GM23338 (cell line): ENCODE measurements at regions not wholly inside any gene's neighbourhood (a gene's known extent, or its start where the extent isn't known, plus 50 kb on each side); places are given as distances from the start of the nearest gene placed in this dataset.

Experiments
- ATAC-seq: fragments of 200-7000 bp; cut with Tn5 transposase; 3 replicates; pipeline ENCODE4 v1.9.1; 2020
- DNase-seq: peaks from one replicate; pipeline ENCODE4 v3.0.0-alpha.2; 2015; ENCODE audit warnings: low spot score
- H2AFZ ChIP-seq: fragments of 200-600 bp; sonication (generic); 2 replicates; pipeline ENCODE4 v1.8.0; 2016; ENCODE audit warnings: antibody characterized with exemption, mild to moderate bottlenecking, moderate library complexity
- H3F3A ChIP-seq: fragments of 200-600 bp; sonication (generic); replicated peaks from 2 replicates; pipeline ENCODE4 v1.8.0; 2017; ENCODE audit warnings: antibody characterized with exemption, mixed run types, low read depth
- H3K27ac ChIP-seq: fragments of 200-600 bp; sonication (generic); 2 replicates; pipeline ENCODE4 v1.6.1; 2016; ENCODE audit warnings: low read depth
- H3K27me3 ChIP-seq: fragments of 200-600 bp; sonication (generic); 2 replicates; pipeline ENCODE4 v1.8.0; 2016; ENCODE audit warnings: mild to moderate bottlenecking, mixed run types, moderate library complexity; ENCODE audit not compliant: insufficient read depth
- H3K36me3 ChIP-seq: fragments of 200-600 bp; sonication (generic); 2 replicates; pipeline ENCODE4 v1.8.0; 2016; ENCODE audit warnings: mild to moderate bottlenecking; ENCODE audit not compliant: insufficient read depth
- H3K4me1 ChIP-seq: fragments of 200-600 bp; sonication (generic); 2 replicates; pipeline ENCODE4 v1.8.0; 2016; ENCODE audit warnings: mild to moderate bottlenecking, moderate library complexity; ENCODE audit not compliant: insufficient read depth
- H3K4me2 ChIP-seq: fragments of 200-600 bp; sonication (generic); 2 replicates; pipeline ENCODE4 v1.7.1; 2017; ENCODE audit warnings: mixed run types
- H3K4me3 ChIP-seq: fragments of 200-600 bp; sonication (generic); 2 replicates; pipeline ENCODE4 v1.6.1; 2016; ENCODE audit warnings: mixed run types
- H3K79me2 ChIP-seq: fragments of 200-600 bp; sonication (generic); replicated peaks from 2 replicates; pipeline ENCODE4 v1.8.0; 2017; ENCODE audit warnings: mild to moderate bottlenecking; ENCODE audit not compliant: insufficient read depth
- H3K9me2 ChIP-seq: fragments of 200-600 bp; sonication (generic); 2 replicates; pipeline ENCODE4 v1.8.0; 2017; ENCODE audit not compliant: insufficient read depth
- H4K20me1 ChIP-seq: fragments of 200-600 bp; sonication (generic); replicated peaks from 2 replicates; pipeline ENCODE4 v1.8.0; 2017; ENCODE audit warnings: mild to moderate bottlenecking; ENCODE audit not compliant: insufficient read depth
- H3K27ac Mint-ChIP-seq: 2 replicates; pipeline ENCODE4 v1.8.0; 2020; ENCODE audit warnings: inconsistent platforms, mild to moderate bottlenecking, moderate library complexity, mixed read lengths
- H3K27me3 Mint-ChIP-seq: 3 replicates; pipeline ENCODE4 v1.8.0; 2022; ENCODE audit warnings: low read depth, mild to moderate bottlenecking, moderate library complexity, mixed read lengths, inconsistent platforms; ENCODE audit not compliant: insufficient read depth, poor library complexity
- H3K36me3 Mint-ChIP-seq: 3 replicates; pipeline ENCODE4 v1.8.0; 2021; ENCODE audit warnings: low read depth, mild to moderate bottlenecking, inconsistent platforms, moderate library complexity, mixed read lengths
- H3K4me1 Mint-ChIP-seq: 3 replicates; pipeline ENCODE4 v1.8.0; 2020; ENCODE audit warnings: mild to moderate bottlenecking, inconsistent platforms, mixed read lengths
- H3K4me3 Mint-ChIP-seq: 3 replicates; pipeline ENCODE4 v1.8.0; 2021; ENCODE audit warnings: moderate library complexity, mild to moderate bottlenecking, inconsistent platforms, mixed read lengths
- H3K9me3 Mint-ChIP-seq: 3 replicates; pipeline ENCODE4 v1.8.0; 2020; ENCODE audit warnings: moderate library complexity, mild to moderate bottlenecking, inconsistent platforms, mixed read lengths
- CREB1 ChIP-seq: fragments of 250-450 bp; sonication (Bioruptor Pico); IDR thresholded peaks from 2 replicates; pipeline ENCODE4 v1.5.0; 2020; ENCODE audit warnings: low read depth, mild to moderate bottlenecking, moderate library complexity
- CTCF ChIP-seq, 2 experiments: fragments of 200-600 bp in 1 of 2; sonication (generic) in 1 of 2; conservative IDR thresholded peaks; 2 replicates each; pipeline versions ENCODE4 v1.5.1 to v1.6.1; 2016 to 2017; ENCODE audit warnings: antibody characterized with exemption in 2 of 2, low read depth in 2 of 2, mild to moderate bottlenecking in 2 of 2, moderate library complexity in 1 of 2
- EZH2 ChIP-seq: fragments of 200-600 bp; sonication (generic); IDR thresholded peaks from one replicate; pipeline ENCODE4 v1.8.0; 2017; ENCODE audit warnings: antibody characterized with exemption, mild to moderate bottlenecking, low read depth; ENCODE audit not compliant: unreplicated experiment
- EZH2phosphoT487 ChIP-seq: fragments of 200-600 bp; sonication (generic); IDR thresholded peaks from one replicate; pipeline ENCODE4 v1.8.1; 2018; ENCODE audit warnings: antibody characterized with exemption; ENCODE audit not compliant: unreplicated experiment
- JUNB ChIP-seq: IDR thresholded peaks from one replicate; pipeline ENCODE4 v1.6.1; 2016; ENCODE audit warnings: antibody characterized with exemption; ENCODE audit not compliant: unreplicated experiment
- NANOG ChIP-seq: IDR thresholded peaks from 2 replicates; pipeline ENCODE4 v1.6.1; 2016; ENCODE audit warnings: antibody characterized with exemption, borderline replicate concordance
- POLR2AphosphoS5 ChIP-seq: IDR thresholded peaks from 2 replicates; pipeline ENCODE4 v1.6.1; 2016; ENCODE audit warnings: antibody characterized with exemption, low read depth
- REST ChIP-seq: IDR thresholded peaks from one replicate; pipeline ENCODE4 v1.6.1; 2018; ENCODE audit warnings: antibody characterized with exemption; ENCODE audit not compliant: unreplicated experiment
- STAT1 ChIP-seq: IDR thresholded peaks from one replicate; pipeline ENCODE4 v1.6.1; 2016; ENCODE audit warnings: antibody characterized with exemption; ENCODE audit not compliant: unreplicated experiment
- ZNF331 ChIP-seq: fragments of 250-450 bp; sonication (Bioruptor Pico); IDR thresholded peaks from 2 replicates; pipeline ENCODE4 v1.5.0; 2020; ENCODE audit warnings: low read depth, mild to moderate bottlenecking, moderate library complexity
- TF ChIP-seq, protein P1 (sequence below): fragments of 250-450 bp; sonication (Bioruptor Pico); IDR thresholded peaks from 2 replicates; pipeline ENCODE4 v1.5.0; 2020; ENCODE audit warnings: mild to moderate bottlenecking, moderate library complexity

- no peak for TF ChIP-seq REST
- no peak for TF ChIP-seq EZH2
- no peak for TF ChIP-seq STAT1
- no peak for TF ChIP-seq NANOG
Observed at GRCh38 chr5:100311806-100312205, 223.4 kb upstream of the FAM174A start (continued).

DNA sequence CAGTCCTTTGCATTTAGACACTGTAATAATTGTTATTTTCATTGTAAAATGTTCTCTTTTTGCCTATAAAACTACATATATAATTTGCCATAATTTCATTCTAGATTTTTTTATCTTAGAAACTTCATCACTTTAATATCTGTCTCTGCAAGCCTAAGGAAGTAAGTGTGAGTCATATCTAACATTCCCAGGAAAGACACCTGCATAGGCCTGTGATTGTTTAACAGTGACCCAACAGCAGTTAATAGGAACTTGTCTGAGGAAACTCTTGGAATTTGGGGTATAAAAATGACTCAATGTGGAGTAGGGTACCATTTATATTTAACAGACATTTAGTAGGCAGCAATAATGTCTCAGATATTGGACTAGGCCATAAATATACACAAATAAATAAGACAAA is 229.2 kb upstream of the FAM174A start:
- DNase-seq (no peak), ATAC-seq (no peak)
- Mint-ChIP-seq H3K27ac (no peak overlapping the region), H3K4me1 (peaks cover 5% of the 10 kb centered on the region; the same call in 2 of the 3 replicates), H3K4me3 (no peak overlapping the region), H3K36me3 (no peaks in the 10 kb centered on the region), H3K9me3 (no peaks in the 10 kb centered on the region), H3K27me3 (no peaks in the 10 kb centered on the region)
- Histone ChIP-seq H3K27me3 (no peaks in the 10 kb centered on the region), H3K27ac (no peak overlapping the region), H2AFZ (no peak overlapping the region), H3K4me2 (no peak overlapping the region), H3K9me2 (no peaks in the 10 kb centered on the region), H3K36me3 (no peaks in the 10 kb centered on the region), H4K20me1 (no peaks in the 10 kb centered on the region), H3K79me2 (no peaks in the 10 kb centered on the region), H3K4me1 (no peaks in the 10 kb centered on the region), H3F3A (no peaks in the 10 kb centered on the region), H3K4me3 (no peak overlapping the region)
- TF ChIP-seq, protein P1, sequence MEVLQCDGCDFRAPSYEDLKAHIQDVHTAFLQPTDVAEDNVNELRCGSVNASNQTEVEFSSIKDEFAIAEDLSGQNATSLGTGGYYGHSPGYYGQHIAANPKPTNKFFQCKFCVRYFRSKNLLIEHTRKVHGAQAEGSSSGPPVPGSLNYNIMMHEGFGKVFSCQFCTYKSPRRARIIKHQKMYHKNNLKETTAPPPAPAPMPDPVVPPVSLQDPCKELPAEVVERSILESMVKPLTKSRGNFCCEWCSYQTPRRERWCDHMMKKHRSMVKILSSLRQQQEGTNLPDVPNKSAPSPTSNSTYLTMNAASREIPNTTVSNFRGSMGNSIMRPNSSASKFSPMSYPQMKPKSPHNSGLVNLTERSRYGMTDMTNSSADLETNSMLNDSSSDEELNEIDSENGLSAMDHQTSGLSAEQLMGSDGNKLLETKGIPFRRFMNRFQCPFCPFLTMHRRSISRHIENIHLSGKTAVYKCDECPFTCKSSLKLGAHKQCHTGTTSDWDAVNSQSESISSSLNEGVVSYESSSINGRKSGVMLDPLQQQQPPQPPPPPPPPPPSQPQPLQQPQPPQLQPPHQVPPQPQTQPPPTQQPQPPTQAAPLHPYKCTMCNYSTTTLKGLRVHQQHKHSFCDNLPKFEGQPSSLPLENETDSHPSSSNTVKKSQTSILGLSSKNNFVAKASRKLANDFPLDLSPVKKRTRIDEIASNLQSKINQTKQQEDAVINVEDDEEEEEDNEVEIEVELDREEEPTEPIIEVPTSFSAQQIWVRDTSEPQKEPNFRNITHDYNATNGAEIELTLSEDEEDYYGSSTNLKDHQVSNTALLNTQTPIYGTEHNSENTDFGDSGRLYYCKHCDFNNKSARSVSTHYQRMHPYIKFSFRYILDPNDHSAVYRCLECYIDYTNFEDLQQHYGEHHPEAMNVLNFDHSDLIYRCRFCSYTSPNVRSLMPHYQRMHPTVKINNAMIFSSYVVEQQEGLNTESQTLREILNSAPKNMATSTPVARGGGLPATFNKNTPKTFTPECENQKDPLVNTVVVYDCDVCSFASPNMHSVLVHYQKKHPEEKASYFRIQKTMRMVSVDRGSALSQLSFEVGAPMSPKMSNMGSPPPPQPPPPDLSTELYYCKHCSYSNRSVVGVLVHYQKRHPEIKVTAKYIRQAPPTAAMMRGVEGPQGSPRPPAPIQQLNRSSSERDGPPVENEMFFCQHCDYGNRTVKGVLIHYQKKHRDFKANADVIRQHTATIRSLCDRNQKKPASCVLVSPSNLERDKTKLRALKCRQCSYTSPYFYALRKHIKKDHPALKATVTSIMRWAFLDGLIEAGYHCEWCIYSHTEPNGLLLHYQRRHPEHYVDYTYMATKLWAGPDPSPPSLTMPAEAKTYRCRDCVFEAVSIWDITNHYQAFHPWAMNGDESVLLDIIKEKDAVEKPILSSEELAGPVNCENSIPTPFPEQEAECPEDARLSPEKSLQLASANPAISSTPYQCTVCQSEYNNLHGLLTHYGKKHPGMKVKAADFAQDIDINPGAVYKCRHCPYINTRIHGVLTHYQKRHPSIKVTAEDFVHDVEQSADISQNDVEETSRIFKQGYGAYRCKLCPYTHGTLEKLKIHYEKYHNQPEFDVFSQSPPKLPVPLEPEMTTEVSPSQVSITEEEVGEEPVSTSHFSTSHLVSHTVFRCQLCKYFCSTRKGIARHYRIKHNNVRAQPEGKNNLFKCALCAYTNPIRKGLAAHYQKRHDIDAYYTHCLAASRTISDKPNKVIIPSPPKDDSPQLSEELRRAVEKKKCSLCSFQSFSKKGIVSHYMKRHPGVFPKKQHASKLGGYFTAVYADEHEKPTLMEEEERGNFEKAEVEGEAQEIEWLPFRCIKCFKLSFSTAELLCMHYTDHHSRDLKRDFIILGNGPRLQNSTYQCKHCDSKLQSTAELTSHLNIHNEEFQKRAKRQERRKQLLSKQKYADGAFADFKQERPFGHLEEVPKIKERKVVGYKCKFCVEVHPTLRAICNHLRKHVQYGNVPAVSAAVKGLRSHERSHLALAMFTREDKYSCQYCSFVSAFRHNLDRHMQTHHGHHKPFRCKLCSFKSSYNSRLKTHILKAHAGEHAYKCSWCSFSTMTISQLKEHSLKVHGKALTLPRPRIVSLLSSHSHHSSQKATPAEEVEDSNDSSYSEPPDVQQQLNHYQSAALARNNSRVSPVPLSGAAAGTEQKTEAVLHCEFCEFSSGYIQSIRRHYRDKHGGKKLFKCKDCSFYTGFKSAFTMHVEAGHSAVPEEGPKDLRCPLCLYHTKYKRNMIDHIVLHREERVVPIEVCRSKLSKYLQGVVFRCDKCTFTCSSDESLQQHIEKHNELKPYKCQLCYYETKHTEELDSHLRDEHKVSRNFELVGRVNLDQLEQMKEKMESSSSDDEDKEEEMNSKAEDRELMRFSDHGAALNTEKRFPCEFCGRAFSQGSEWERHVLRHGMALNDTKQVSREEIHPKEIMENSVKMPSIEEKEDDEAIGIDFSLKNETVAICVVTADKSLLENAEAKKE (CRISPR knock-in tag) = no peak
- no peak for TF ChIP-seq POLR2AphosphoS5
- TF ChIP-seq CTCF (conservative IDR thresholded peaks at IDR 0.05; ENCODE audit: low read depth in 2 of 2) = no peak
- TF ChIP-seq CREB1 = no peak
- TF ChIP-seq EZH2phosphoT487 = no peak
- no peak for TF ChIP-seq JUNB
- TF ChIP-seq ZNF331 (CRISPR knock-in tag) = no peak
